ENCODE measurements at regions not wholly inside any gene's neighbourhood (a gene's known extent, or its start where the extent isn't known, plus 50 kb on each side); places are given as distances from the start of the nearest gene placed in this dataset.

GRCh38 chr3:189041482-189042090, 130.2 kb upstream of the TPRG1 start:
- peak in 2 of 3 experiments; percentile 13 to 40 for TF ChIP-seq CTCF (IDR thresholded peaks at IDR 0.05)
- no peak for TF ChIP-seq POLR2A (IDR thresholded peaks at IDR 0.05; ENCODE audit: low read depth)
- no peak for TF ChIP-seq POLR2AphosphoS5 (IDR thresholded peaks at IDR 0.05)
- no peak for TF ChIP-seq EP300 (IDR thresholded peaks at IDR 0.05)
- Histone ChIP-seq H3K36me3 (no peaks in the 10 kb centered on the region), H3K27me3 (no peaks in the 10 kb centered on the region), H3K4me3 (no peak overlapping the region), H3K4me1 (no peaks in the 10 kb centered on the region), H3K27ac (replicated peaks in 1 of 4) (no peak overlapping the region), H3K9me3 (no peaks in the 10 kb centered on the region)
- intact Hi-C loops (cut with DNase I), result no loop called here
- 91% methylated on average over 2 of the region's 2 CpGs for whole genome bisulfite sequencing
- no peak for DNase-seq (ENCODE audit: extremely low spot score)

- no peaks in the 10 kb centered on the region for H3K9me3 ChIP-seq
- no peaks in the 10 kb centered on the region for H3K36me3 ChIP-seq
- intact Hi-C loops (cut with DNase I), result no loop called here
- no peak overlapping the region for H3K27ac ChIP-seq (replicated peaks in 1 of 4)
- no peak for DNase-seq (ENCODE audit: extremely low spot score)
- no peak overlapping the region for H3K4me3 ChIP-seq
- no peaks in the 10 kb centered on the region for H3K27me3 ChIP-seq
- no peak for TF ChIP-seq EP300 (IDR thresholded peaks at IDR 0.05)
- no peak for TF ChIP-seq POLR2A (IDR thresholded peaks at IDR 0.05; ENCODE audit: low read depth)
- no peak for TF ChIP-seq CTCF (IDR thresholded peaks at IDR 0.05)
- no peak for TF ChIP-seq POLR2AphosphoS5 (IDR thresholded peaks at IDR 0.05)
- 95% methylated on average over 4 of the region's 4 CpGs for WGBS
- H3K4me1 ChIP-seq, result no peaks in the 10 kb centered on the region
These were observed 128.9 kb upstream of the TPRG1 start for GRCh38 chr3:189042832-189043231.

GRCh38 chr3:189049458-189050236, 122.1 kb upstream of the TPRG1 start:
- intact Hi-C loops (cut with DNase I), result no loop called here
- TF ChIP-seq CTCF (IDR thresholded peaks at IDR 0.05), result no peak
- no peak for TF ChIP-seq POLR2A (IDR thresholded peaks at IDR 0.05; ENCODE audit: low read depth)
- no peak for TF ChIP-seq POLR2AphosphoS5 (IDR thresholded peaks at IDR 0.05)
- TF ChIP-seq EP300 (IDR thresholded peaks at IDR 0.05), result no peak
- Histone ChIP-seq H3K4me3 (no peak overlapping the region), H3K36me3 (no peaks in the 10 kb centered on the region), H3K27ac (replicated peaks in 1 of 4) (no peak overlapping the region), H3K4me1 (no peaks in the 10 kb centered on the region), H3K27me3 (no peaks in the 10 kb centered on the region), H3K9me3 (no peaks in the 10 kb centered on the region)
- 95% methylated on average over 5 of the region's 7 CpGs for WGBS
- no peak for DNase-seq (ENCODE audit: extremely low spot score)

- Histone ChIP-seq H3K27me3 (no peaks in the 10 kb centered on the region), H3K4me1 (no peaks in the 10 kb centered on the region), H3K27ac (replicated peaks in 1 of 4) (no peak overlapping the region), H3K36me3 (no peaks in the 10 kb centered on the region), H3K4me3 (no peak overlapping the region), H3K9me3 (no peaks in the 10 kb centered on the region)
- no peak for DNase-seq (ENCODE audit: extremely low spot score)
- TF ChIP-seq CTCF (IDR thresholded peaks at IDR 0.05) (no peak), POLR2A (IDR thresholded peaks at IDR 0.05; ENCODE audit: low read depth) (no peak), POLR2AphosphoS5 (IDR thresholded peaks at IDR 0.05) (no peak), EP300 (IDR thresholded peaks at IDR 0.05) (no peak)
- WGBS, result 76% methylated on average over 5 of the region's 5 CpGs
- intact Hi-C loops (cut with DNase I), result no loop called here
These were observed 118.4 kb upstream of the TPRG1 start for GRCh38 chr3:189053322-189053721.

Measured in esophagus muscularis mucosa (tissue), 4 donors.